Liver (tissue), 3 donors: ENCODE measurements at regions not wholly inside any gene's neighbourhood (a gene's known extent, or its start where the extent isn't known, plus 50 kb on each side); places are given as distances from the start of the nearest gene placed in this dataset.
"Not testable (repeated sequence)": the region's sequence is repeated elsewhere in the genome, so short reads cannot be mapped to it uniquely, and the experiment has no call there.

ENCODE experiments used
- EGR1 ChIP-seq, 2 donors: IDR thresholded peaks; 2 replicates each; pipeline ENCODE4 v1.6.1; 2016 to 2018; ENCODE audit warnings: antibody characterized with exemption in 2 of 2, low read depth in 2 of 2
- GABPA ChIP-seq, 2 donors: IDR thresholded peaks in 1 of 2; conservative IDR thresholded peaks in 1 of 2; 2 replicates each; pipeline ENCODE4 v1.6.1; 2016; ENCODE audit warnings: antibody characterized with exemption in 2 of 2, mild to moderate bottlenecking in 1 of 2, moderate library complexity in 1 of 2
- JUND ChIP-seq, 2 donors: IDR thresholded peaks; 2 replicates each; pipeline ENCODE4 v1.6.1; 2016; ENCODE audit warnings: antibody characterized with exemption in 2 of 2
- NR2F2 ChIP-seq: IDR thresholded peaks from 2 replicates; pipeline ENCODE4 v1.6.1; 2016; ENCODE audit warnings: antibody characterized with exemption
- REST ChIP-seq: IDR thresholded peaks from 2 replicates; pipeline ENCODE4 v1.6.1; 2016; ENCODE audit warnings: antibody characterized with exemption, mild to moderate bottlenecking
- TAF1 ChIP-seq: conservative IDR thresholded peaks from 2 replicates; pipeline ENCODE4 v1.6.1; 2016; ENCODE audit warnings: antibody characterized with exemption, mild to moderate bottlenecking
- YY1 ChIP-seq: IDR thresholded peaks from 2 replicates; pipeline ENCODE4 v1.6.1; 2016; ENCODE audit warnings: antibody characterized with exemption, mild to moderate bottlenecking
- ZBTB33 ChIP-seq: IDR thresholded peaks from 2 replicates; pipeline ENCODE4 v1.6.1; 2016; ENCODE audit warnings: antibody characterized with exemption
- TF ChIP-seq, protein P1 (sequence below): fragments of 150-350 bp; IDR thresholded peaks from 2 replicates; pipeline ENCODE4 v1.5.1; 2017; ENCODE audit warnings: improper control_type of control experiment, low read depth, low read length; ENCODE audit not compliant: missing input control
- TF ChIP-seq, protein P2 (sequence below): IDR thresholded peaks from 2 replicates; pipeline ENCODE4 v1.6.1; 2016; ENCODE audit warnings: antibody characterized with exemption
- TF ChIP-seq, protein P3 (sequence below): IDR thresholded peaks from 2 replicates; pipeline ENCODE4 v1.6.1; 2016; ENCODE audit warnings: antibody characterized with exemption
- donor health status: healthy.
- donor health status: healthy.

DNA sequence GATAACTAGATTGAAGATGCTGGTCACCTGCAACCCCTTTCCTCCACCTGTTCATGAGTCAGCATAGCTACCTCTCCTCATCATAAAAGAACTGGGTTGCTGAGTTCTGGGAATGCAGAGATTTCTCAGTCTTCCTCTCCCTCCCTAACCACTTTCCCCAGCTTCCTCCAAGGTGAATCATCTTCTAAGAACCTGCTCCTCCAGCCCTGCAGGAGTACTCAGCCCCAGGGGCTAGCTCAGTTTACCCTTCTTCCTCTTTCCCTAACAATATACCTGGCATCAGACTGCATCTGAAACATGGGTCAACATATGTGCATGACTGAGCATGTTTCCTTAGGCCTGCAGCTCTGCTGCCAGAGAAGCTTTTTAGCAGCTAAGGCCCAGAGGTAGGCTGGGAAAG, 1157.5 kb upstream of the SEL1L start:
- TF ChIP-seq, protein P1, sequence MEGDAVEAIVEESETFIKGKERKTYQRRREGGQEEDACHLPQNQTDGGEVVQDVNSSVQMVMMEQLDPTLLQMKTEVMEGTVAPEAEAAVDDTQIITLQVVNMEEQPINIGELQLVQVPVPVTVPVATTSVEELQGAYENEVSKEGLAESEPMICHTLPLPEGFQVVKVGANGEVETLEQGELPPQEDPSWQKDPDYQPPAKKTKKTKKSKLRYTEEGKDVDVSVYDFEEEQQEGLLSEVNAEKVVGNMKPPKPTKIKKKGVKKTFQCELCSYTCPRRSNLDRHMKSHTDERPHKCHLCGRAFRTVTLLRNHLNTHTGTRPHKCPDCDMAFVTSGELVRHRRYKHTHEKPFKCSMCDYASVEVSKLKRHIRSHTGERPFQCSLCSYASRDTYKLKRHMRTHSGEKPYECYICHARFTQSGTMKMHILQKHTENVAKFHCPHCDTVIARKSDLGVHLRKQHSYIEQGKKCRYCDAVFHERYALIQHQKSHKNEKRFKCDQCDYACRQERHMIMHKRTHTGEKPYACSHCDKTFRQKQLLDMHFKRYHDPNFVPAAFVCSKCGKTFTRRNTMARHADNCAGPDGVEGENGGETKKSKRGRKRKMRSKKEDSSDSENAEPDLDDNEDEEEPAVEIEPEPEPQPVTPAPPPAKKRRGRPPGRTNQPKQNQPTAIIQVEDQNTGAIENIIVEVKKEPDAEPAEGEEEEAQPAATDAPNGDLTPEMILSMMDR: not testable (repeated sequence)
- TF ChIP-seq ZBTB33; NR2F2; JUND (IDR thresholded peaks at IDR 0.05); GABPA (IDR thresholded peaks at IDR 0.05 in 1 of 2, conservative IDR thresholded peaks at IDR 0.05 in 1 of 2); TAF1; EGR1 (IDR thresholded peaks at IDR 0.05; ENCODE audit: low read depth in 2 of 2); REST; YY1: not testable (repeated sequence)
- TF ChIP-seq, protein P2, sequence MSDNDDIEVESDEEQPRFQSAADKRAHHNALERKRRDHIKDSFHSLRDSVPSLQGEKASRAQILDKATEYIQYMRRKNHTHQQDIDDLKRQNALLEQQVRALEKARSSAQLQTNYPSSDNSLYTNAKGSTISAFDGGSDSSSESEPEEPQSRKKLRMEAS: not testable (repeated sequence)
- TF ChIP-seq, protein P3, sequence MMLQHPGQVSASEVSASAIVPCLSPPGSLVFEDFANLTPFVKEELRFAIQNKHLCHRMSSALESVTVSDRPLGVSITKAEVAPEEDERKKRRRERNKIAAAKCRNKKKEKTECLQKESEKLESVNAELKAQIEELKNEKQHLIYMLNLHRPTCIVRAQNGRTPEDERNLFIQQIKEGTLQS: not testable (repeated sequence)
